ENCODE measurements at regions not wholly inside any gene's neighbourhood (a gene's known extent, or its start where the extent isn't known, plus 50 kb on each side); places are given as distances from the start of the nearest gene placed in this dataset.

- TF ChIP-seq CTCF (IDR thresholded peaks at IDR 0.05) (no peak), ZBTB21 (CRISPR knock-in tag; IDR thresholded peaks at IDR 0.05; ENCODE audit: borderline replicate concordance) (no peak), ARID4B (CRISPR knock-in tag; IDR thresholded peaks at IDR 0.05; ENCODE audit: borderline replicate concordance) (no peak), TEAD1 (CRISPR knock-in tag; IDR thresholded peaks at IDR 0.05) (no peak), SMAD3 (CRISPR knock-in tag; IDR thresholded peaks at IDR 0.05; ENCODE audit: borderline replicate concordance) (no peak), ZNF219 (CRISPR knock-in tag; IDR thresholded peaks at IDR 0.05; ENCODE audit: borderline replicate concordance) (no peak), AR (CRISPR knock-in tag; IDR thresholded peaks at IDR 0.05) (no peak), AFF4 (CRISPR knock-in tag; IDR thresholded peaks at IDR 0.05; ENCODE audit: borderline replicate concordance) (no peak), HMGXB4 (CRISPR knock-in tag; IDR thresholded peaks at IDR 0.05) (no peak), EMX1 (CRISPR knock-in tag; IDR thresholded peaks at IDR 0.05) (no peak)
Observed at GRCh38 chr10:6751363-6751762, 171.3 kb upstream of the PRKCQ start (continued).

- no peak for ATAC-seq
- TF ChIP-seq ZNF396 (CRISPR knock-in tag; IDR thresholded peaks at IDR 0.05; ENCODE audit: borderline replicate concordance) (no peak), CREB1 (CRISPR knock-in tag; IDR thresholded peaks at IDR 0.05) (no peak), CTCF (IDR thresholded peaks at IDR 0.05) (no peak), JUN (CRISPR knock-in tag; IDR thresholded peaks at IDR 0.05) (no peak), ELF4 (CRISPR knock-in tag; IDR thresholded peaks at IDR 0.05; ENCODE audit: low read depth) (no peak), NFATC4 (CRISPR knock-in tag; IDR thresholded peaks at IDR 0.05) (no peak), MAX (CRISPR knock-in tag; IDR thresholded peaks at IDR 0.05) (no peak), ZNF317 (CRISPR knock-in tag; IDR thresholded peaks at IDR 0.05; ENCODE audit: borderline replicate concordance, low read depth) (no peak)
Observed at GRCh38 chr10:6748981-6749635, 169.0 kb upstream of the PRKCQ start.

More at GRCh38 chr10:6748981-6749635, 169.0 kb upstream of the PRKCQ start:
- peaks cover 25% of the 10 kb centered on the region for H3K9me3 Mint-ChIP-seq
- POLR2A ChIA-PET, result no interaction called here
- H3K27me3 Mint-ChIP-seq (ENCODE audit: low read depth), result peaks cover 15% of the 10 kb centered on the region
- peaks cover 22% of the 10 kb centered on the region for H3K4me1 Mint-ChIP-seq
- H3K36me3 Mint-ChIP-seq, result peaks cover 9% of the 10 kb centered on the region
- no peak for DNase-seq (ENCODE audit: low spot score)
- no peak overlapping the region for H3K27ac Mint-ChIP-seq
- CTCF ChIA-PET, result interaction anchor here (0.6 kb wide), 1 partner anchor 144 kb away, joined by 4 read pairs; no protein-coding TSS in a partner anchor
- H3K4me3 Mint-ChIP-seq, result no peak overlapping the region
